Keratinocyte (primary cell): ENCODE measurements at regions not wholly inside any gene's neighbourhood (a gene's known extent, or its start where the extent isn't known, plus 50 kb on each side); places are given as distances from the start of the nearest gene placed in this dataset.

Source experiments
- DNase-seq: peaks from one replicate; pipeline ENCODE4 v3.0.0-alpha.2; 2011; ENCODE audit warnings: low read depth, missing footprints, low spot score
- FAIRE-seq: peaks from 2 replicates; lab custom pipeline; 2011; peaks lifted over from hg19 to GRCh38; lab: Jason Lieb, UNC
- H2AFZ ChIP-seq: 2 replicates; pipeline ENCODE4 v1.6.0; 2012; ENCODE audit warnings: low read length, control low read depth, inconsistent platforms; ENCODE audit not compliant: control insufficient read depth
- H3K27ac ChIP-seq: 2 replicates; pipeline ENCODE4 v1.5.1; 2011; ENCODE audit warnings: low read length; ENCODE audit not compliant: control insufficient read depth, insufficient read depth
- H3K27me3 ChIP-seq: 3 replicates; pipeline ENCODE4 v1.6.0; 2011; ENCODE audit warnings: low read length; ENCODE audit not compliant: control insufficient read depth, insufficient read depth; ENCODE audit errors: extremely low read depth
- H3K36me3 ChIP-seq, 2 experiments: 2 replicates in 1 of 2; 3 replicates in 1 of 2; pipeline ENCODE4 v1.5.1; 2011; ENCODE audit warnings: low read length in 2 of 2, mild to moderate bottlenecking in 1 of 2; ENCODE audit not compliant: control insufficient read depth in 2 of 2, insufficient read depth in 2 of 2; ENCODE audit errors: extremely low read depth in 1 of 2
- H3K4me1 ChIP-seq: 3 replicates; pipeline ENCODE4 v1.5.1; 2011; ENCODE audit warnings: low read length; ENCODE audit not compliant: control insufficient read depth, insufficient read depth; ENCODE audit errors: extremely low read depth
- H3K4me2 ChIP-seq: 3 replicates; pipeline ENCODE4 v1.6.0; 2011; ENCODE audit warnings: low read depth, low read length; ENCODE audit not compliant: control insufficient read depth, insufficient read depth; ENCODE audit errors: extremely low read depth
- H3K4me3 ChIP-seq, 3 experiments: fragments of 200-600 bp in 1 of 3; sonication (generic) in 1 of 3; 2 replicates in 2 of 3; 3 replicates in 1 of 3; pipeline ENCODE4 v1.5.1; 2011 to 2016; ENCODE audit warnings: low read length in 3 of 3, mild to moderate bottlenecking in 3 of 3, control low read depth in 2 of 3, inconsistent platforms in 1 of 3, low read depth in 1 of 3, mixed read lengths in 1 of 3, mixed run types in 1 of 3, moderate library complexity in 1 of 3; ENCODE audit not compliant: control insufficient read depth in 2 of 3, insufficient read depth in 2 of 3; ENCODE audit errors: extremely low read depth in 1 of 3
- H3K79me2 ChIP-seq: 2 replicates; pipeline ENCODE4 v1.6.0; 2012; ENCODE audit warnings: low read length; ENCODE audit not compliant: control insufficient read depth, insufficient read depth
- H3K9ac ChIP-seq: 3 replicates; pipeline ENCODE4 v1.6.0; 2011; ENCODE audit warnings: low read length; ENCODE audit not compliant: control insufficient read depth, insufficient read depth; ENCODE audit errors: extremely low read depth
- H3K9me1 ChIP-seq: 3 replicates; pipeline ENCODE4 v1.6.0; 2011; ENCODE audit warnings: low read length; ENCODE audit not compliant: control insufficient read depth, insufficient read depth; ENCODE audit errors: extremely low read depth
- H3K9me3 ChIP-seq: 2 replicates; pipeline ENCODE4 v1.5.1; 2012; ENCODE audit warnings: low read depth, low read length; ENCODE audit not compliant: control insufficient read depth
- H4K20me1 ChIP-seq: 3 replicates; pipeline ENCODE4 v1.6.0; 2011; ENCODE audit warnings: low read length; ENCODE audit not compliant: control insufficient read depth, insufficient read depth; ENCODE audit errors: extremely low read depth
- EZH2 ChIP-seq: IDR thresholded peaks from one replicate; pipeline ENCODE4 v1.6.1; 2012; ENCODE audit warnings: inconsistent platforms, mild to moderate bottlenecking, low read length, moderate library complexity
- dilution Hi-C: fragments of 300-500 bp; cut with MboI; formaldehyde crosslinking; loops from one replicate; pipeline ENCODE4 v1.7.0; 2020; ENCODE audit warnings: low sequenced_read_pairs; ENCODE audit not compliant: extremely low pct_ligation_motif_present
- TF ChIP-seq, protein P1 (sequence below), 3 experiments: IDR thresholded peaks in 1 of 3; conservative IDR thresholded peaks in 1 of 3; optimal IDR thresholded peaks in 1 of 3; 2 replicates in 2 of 3; 3 replicates in 1 of 3; pipeline versions ENCODE3 to v1.5.1; 2011; ENCODE audit warnings: low read length in 3 of 3, mild to moderate bottlenecking in 3 of 3, moderate library complexity in 2 of 3, control low read depth in 1 of 3, inconsistent platforms in 1 of 3; ENCODE audit not compliant: insufficient read depth in 2 of 3; ENCODE audit errors: extremely low read depth in 1 of 3

- H3K36me3 ChIP-seq: no peaks in the 10 kb centered on the region
- DNase-seq (no peak), FAIRE-seq (no peak)
- no peak overlapping the region for H3K27ac ChIP-seq
- H3K27me3 ChIP-seq: no peaks in the 10 kb centered on the region
- TF ChIP-seq, protein P1, sequence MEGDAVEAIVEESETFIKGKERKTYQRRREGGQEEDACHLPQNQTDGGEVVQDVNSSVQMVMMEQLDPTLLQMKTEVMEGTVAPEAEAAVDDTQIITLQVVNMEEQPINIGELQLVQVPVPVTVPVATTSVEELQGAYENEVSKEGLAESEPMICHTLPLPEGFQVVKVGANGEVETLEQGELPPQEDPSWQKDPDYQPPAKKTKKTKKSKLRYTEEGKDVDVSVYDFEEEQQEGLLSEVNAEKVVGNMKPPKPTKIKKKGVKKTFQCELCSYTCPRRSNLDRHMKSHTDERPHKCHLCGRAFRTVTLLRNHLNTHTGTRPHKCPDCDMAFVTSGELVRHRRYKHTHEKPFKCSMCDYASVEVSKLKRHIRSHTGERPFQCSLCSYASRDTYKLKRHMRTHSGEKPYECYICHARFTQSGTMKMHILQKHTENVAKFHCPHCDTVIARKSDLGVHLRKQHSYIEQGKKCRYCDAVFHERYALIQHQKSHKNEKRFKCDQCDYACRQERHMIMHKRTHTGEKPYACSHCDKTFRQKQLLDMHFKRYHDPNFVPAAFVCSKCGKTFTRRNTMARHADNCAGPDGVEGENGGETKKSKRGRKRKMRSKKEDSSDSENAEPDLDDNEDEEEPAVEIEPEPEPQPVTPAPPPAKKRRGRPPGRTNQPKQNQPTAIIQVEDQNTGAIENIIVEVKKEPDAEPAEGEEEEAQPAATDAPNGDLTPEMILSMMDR (optimal IDR thresholded peaks at IDR 0.05 in 1 of 3, IDR thresholded peaks at IDR 0.05 in 1 of 3, conservative IDR thresholded peaks at IDR 0.05 in 1 of 3; ENCODE audit: extremely low read depth in 1 of 3, insufficient read depth in 2 of 3, low read length in 3 of 3): no peak
- no peak for TF ChIP-seq EZH2
- no peaks in the 10 kb centered on the region for H3K79me2 ChIP-seq
- H3K4me3 ChIP-seq: no peak overlapping the region
- no peaks in the 10 kb centered on the region for H3K9me1 ChIP-seq
- no peak overlapping the region for H3K4me2 ChIP-seq
- dilution Hi-C loops: no loop called here
- peaks cover 34% of the 10 kb centered on the region for H3K4me1 ChIP-seq
- H3K9ac ChIP-seq: no peak overlapping the region
- no peak overlapping the region for H2AFZ ChIP-seq
- no peaks in the 10 kb centered on the region for H4K20me1 ChIP-seq
- H3K9me3 ChIP-seq: no peaks in the 10 kb centered on the region
Observed at GRCh38 chr4:125043486-125043885, 271.3 kb upstream of the FAT4 start.

DNA sequence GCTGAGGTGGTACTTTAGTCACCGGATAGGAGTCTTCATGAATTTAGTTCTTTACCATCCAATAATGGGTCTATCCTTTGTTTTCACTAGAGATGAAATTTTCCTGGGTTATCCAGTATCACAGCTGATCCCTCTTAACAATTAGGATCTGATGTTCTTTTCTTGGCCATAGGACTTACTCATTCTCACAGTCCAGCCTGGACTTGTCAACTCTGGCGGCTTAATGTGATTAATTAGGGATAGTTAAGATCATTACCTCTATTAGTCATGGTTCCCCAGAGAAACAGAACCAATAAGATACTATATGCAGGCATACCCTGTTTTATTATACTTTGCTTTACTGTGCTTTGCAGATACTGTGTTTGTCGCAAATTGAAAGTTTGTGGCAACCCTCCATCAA is 272.7 kb upstream of the FAT4 start:
- H3K9ac ChIP-seq: no peak overlapping the region
- DNase-seq (peak; percentile 52), FAIRE-seq (no peak)
- no peaks in the 10 kb centered on the region for H3K79me2 ChIP-seq
- peak overlapping the region in 1 of 3 experiments; percentile 7 for H3K4me3 ChIP-seq
- no peaks in the 10 kb centered on the region for H4K20me1 ChIP-seq
- TF ChIP-seq EZH2: no peak
- TF ChIP-seq, protein P1 (optimal IDR thresholded peaks at IDR 0.05 in 1 of 3, IDR thresholded peaks at IDR 0.05 in 1 of 3, conservative IDR thresholded peaks at IDR 0.05 in 1 of 3; ENCODE audit: extremely low read depth in 1 of 3, insufficient read depth in 2 of 3, low read length in 3 of 3): no peak
- H3K27ac ChIP-seq: peak overlapping the region; percentile 38
- no peaks in the 10 kb centered on the region for H3K9me1 ChIP-seq
- no peaks in the 10 kb centered on the region for H3K9me3 ChIP-seq
- peak overlapping the region; percentile 69 for H3K4me2 ChIP-seq
- H3K4me1 ChIP-seq: peaks cover 34% of the 10 kb centered on the region
- H2AFZ ChIP-seq: no peak overlapping the region
- H3K36me3 ChIP-seq: no peaks in the 10 kb centered on the region
- dilution Hi-C loops: no loop called here
- H3K27me3 ChIP-seq: no peaks in the 10 kb centered on the region
